ENCODE measurements at regions not wholly inside any gene's neighbourhood (a gene's known extent, or its start where the extent isn't known, plus 50 kb on each side); places are given as distances from the start of the nearest gene placed in this dataset.
A peak's percentile ranks its signal among the peaks of the same experiment; 100 is the strongest.

DNA sequence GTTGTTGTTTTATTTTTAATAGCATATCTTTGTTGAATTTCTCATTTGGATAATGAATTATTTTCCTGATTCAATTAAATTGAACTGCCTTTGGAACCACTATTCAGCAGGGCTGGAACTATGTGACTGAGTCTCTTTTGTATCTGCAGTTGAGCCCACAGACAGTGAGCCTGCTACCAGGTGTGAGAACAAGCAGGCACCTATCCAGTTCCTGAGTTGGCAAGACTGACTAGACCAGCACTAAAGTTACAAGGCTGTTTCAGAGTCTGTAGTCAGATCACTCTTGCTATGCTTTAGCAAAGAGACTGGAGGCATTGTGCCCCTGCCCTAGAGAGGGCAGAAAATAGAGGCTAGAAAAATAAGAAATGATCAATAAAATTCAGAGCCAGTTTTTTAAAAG is 237.3 kb upstream of the GRID2 start:
- no peaks in the 10 kb centered on the region for H3K27me3 Mint-ChIP-seq (ENCODE audit: low read depth)
- TF ChIP-seq, protein P1, sequence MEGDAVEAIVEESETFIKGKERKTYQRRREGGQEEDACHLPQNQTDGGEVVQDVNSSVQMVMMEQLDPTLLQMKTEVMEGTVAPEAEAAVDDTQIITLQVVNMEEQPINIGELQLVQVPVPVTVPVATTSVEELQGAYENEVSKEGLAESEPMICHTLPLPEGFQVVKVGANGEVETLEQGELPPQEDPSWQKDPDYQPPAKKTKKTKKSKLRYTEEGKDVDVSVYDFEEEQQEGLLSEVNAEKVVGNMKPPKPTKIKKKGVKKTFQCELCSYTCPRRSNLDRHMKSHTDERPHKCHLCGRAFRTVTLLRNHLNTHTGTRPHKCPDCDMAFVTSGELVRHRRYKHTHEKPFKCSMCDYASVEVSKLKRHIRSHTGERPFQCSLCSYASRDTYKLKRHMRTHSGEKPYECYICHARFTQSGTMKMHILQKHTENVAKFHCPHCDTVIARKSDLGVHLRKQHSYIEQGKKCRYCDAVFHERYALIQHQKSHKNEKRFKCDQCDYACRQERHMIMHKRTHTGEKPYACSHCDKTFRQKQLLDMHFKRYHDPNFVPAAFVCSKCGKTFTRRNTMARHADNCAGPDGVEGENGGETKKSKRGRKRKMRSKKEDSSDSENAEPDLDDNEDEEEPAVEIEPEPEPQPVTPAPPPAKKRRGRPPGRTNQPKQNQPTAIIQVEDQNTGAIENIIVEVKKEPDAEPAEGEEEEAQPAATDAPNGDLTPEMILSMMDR (conservative IDR thresholded peaks at IDR 0.05), result no peak
- H3K9me3 Mint-ChIP-seq, result peaks cover 14% of the 10 kb centered on the region
- H3K27ac Mint-ChIP-seq (ENCODE audit: unreplicated experiment), result no peak overlapping the region
- H3K36me3 Mint-ChIP-seq (ENCODE audit: low read depth), result peaks cover 6% of the 10 kb centered on the region
- no peak for DNase-seq (ENCODE audit: low read depth, low spot score)
- H3K4me3 Mint-ChIP-seq, result no peak overlapping the region
- H3K4me1 Mint-ChIP-seq, result no peaks in the 10 kb centered on the region

DNA sequence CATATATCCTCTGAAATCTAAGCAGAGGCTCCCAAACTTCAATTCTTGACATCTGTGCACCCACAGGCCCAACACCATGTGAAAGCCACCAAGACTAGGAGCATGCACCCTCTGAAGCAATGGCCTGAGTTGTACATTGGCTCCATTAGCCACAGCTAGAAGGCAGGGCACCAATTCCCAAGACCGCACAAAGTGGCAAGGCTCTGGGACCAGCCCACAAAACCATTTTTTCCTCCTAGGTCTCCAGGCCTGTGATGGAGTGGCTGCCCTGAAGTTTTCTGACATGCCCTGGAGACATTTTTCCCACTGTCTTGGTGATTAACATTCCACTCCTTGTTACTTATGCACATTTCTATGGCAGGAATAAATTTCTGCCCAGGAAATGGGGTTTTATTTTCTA is 232.2 kb upstream of the GRID2 start:
- DNase-seq (ENCODE audit: low read depth, low spot score), result no peak
- Mint-ChIP-seq H3K36me3 (ENCODE audit: low read depth) (peaks cover 14% of the 10 kb centered on the region), H3K4me1 (no peaks in the 10 kb centered on the region), H3K27me3 (ENCODE audit: low read depth) (no peaks in the 10 kb centered on the region), H3K4me3 (no peak overlapping the region), H3K9me3 (peaks cover 27% of the 10 kb centered on the region), H3K27ac (ENCODE audit: unreplicated experiment) (no peak overlapping the region)
- TF ChIP-seq, protein P1 (conservative IDR thresholded peaks at IDR 0.05), result no peak

DNA sequence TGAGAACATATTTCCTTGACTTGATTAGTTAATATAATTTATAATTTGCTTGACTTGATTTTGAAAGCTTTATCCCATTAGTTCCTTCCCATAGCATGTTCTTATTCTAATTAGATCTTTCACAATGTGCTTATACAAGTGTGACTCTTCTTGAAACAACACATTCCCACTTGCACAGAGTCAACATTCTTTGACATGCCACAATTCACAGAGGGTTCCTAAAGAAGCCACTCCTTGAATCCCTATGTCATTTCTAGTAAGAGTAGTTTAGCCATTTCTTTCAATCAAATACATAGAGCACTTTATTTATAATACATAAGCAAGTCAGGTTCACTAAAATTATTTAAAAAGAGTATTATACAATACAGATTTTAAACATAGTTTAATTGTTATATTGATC is 228.9 kb upstream of the GRID2 start:
- DNase-seq (ENCODE audit: low read depth, low spot score), result no peak
- peaks cover 18% of the 10 kb centered on the region for H3K9me3 Mint-ChIP-seq
- H3K36me3 Mint-ChIP-seq (ENCODE audit: low read depth), result peaks cover 11% of the 10 kb centered on the region
- no peak overlapping the region for H3K27ac Mint-ChIP-seq (ENCODE audit: unreplicated experiment)
- H3K27me3 Mint-ChIP-seq (ENCODE audit: low read depth), result no peaks in the 10 kb centered on the region
- H3K4me3 Mint-ChIP-seq, result no peak overlapping the region
- H3K4me1 Mint-ChIP-seq, result no peaks in the 10 kb centered on the region
- TF ChIP-seq, protein P1 (conservative IDR thresholded peaks at IDR 0.05), result no peak

DNA sequence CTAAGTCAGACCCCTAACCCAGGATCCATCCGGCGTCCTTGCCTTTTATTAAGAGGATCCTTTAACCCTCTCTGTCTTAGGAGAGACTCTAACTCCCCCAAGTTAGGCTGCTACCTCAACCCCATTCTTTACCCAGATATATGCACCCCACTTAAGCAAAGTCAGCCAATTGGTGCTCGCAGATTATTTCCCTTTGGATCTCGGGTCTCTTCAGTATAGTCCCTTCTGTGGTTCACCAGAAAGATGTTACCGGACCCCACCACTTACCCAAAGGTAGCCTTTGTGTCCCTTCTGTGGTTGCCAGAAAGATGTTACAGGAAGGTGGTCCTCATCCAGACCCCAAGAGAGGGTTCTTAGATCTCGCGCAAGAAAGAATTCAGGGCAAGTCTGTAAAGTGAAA is 212.9 kb upstream of the GRID2 start:
- Mint-ChIP-seq H3K9me3 (no peaks in the 10 kb centered on the region), H3K4me3 (no peak overlapping the region), H3K27ac (ENCODE audit: unreplicated experiment) (no peak overlapping the region), H3K4me1 (peaks cover 3% of the 10 kb centered on the region), H3K36me3 (ENCODE audit: low read depth) (peaks cover 2% of the 10 kb centered on the region), H3K27me3 (ENCODE audit: low read depth) (no peaks in the 10 kb centered on the region)
- TF ChIP-seq, protein P1 (conservative IDR thresholded peaks at IDR 0.05), result no peak
- DNase-seq (ENCODE audit: low read depth, low spot score), result no peak

DNA sequence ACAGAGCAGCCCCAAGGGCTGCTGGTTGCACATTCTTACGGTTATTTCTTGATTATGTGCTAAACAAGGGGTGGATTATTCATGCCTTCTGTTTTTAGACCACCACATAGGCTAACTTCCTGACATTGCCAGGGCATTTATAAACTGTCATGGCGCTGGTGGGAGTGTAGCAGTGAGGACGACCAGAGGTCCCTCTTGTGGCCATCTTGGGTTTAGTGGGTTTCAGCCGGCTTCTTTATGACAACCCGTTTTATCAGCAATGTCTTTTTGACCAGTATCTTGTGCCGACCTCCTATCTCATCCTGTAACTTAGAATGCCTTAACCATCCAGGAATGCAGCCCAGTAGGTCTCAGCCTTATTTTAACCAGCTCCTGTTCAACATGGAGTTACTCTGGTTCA is 212.4 kb upstream of the GRID2 start:
- H3K27me3 Mint-ChIP-seq (ENCODE audit: low read depth), result no peaks in the 10 kb centered on the region
- no peaks in the 10 kb centered on the region for H3K9me3 Mint-ChIP-seq
- DNase-seq (ENCODE audit: low read depth, low spot score), result no peak
- TF ChIP-seq, protein P1 (conservative IDR thresholded peaks at IDR 0.05), result peak; percentile 38
- H3K4me3 Mint-ChIP-seq, result no peak overlapping the region
- peaks cover 3% of the 10 kb centered on the region for H3K4me1 Mint-ChIP-seq
- no peak overlapping the region for H3K27ac Mint-ChIP-seq (ENCODE audit: unreplicated experiment)
- peaks cover 2% of the 10 kb centered on the region for H3K36me3 Mint-ChIP-seq (ENCODE audit: low read depth)

DNA sequence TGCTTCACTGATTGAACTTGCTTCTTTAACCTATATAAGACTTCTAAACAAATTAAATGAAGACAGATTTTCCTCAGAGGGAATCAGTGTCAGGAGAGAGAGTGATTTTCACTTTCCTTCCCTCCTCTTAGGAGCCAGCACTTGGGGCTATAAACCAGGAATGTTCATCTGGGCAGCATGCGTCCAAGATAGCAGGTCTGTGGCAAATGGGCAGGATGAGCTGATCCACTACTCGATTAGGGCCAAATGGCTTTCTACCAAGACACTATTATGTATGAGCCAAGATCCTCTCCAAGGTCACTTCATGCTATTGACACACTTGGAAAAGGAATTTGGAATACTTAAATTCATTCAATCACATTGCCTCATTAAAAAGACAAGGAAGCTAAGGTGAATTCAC is 203.9 kb upstream of the GRID2 start:
- TF ChIP-seq, protein P1 (conservative IDR thresholded peaks at IDR 0.05), result no peak
- no peak for DNase-seq (ENCODE audit: low read depth, low spot score)
- Mint-ChIP-seq H3K27ac (ENCODE audit: unreplicated experiment) (no peak overlapping the region), H3K9me3 (no peaks in the 10 kb centered on the region), H3K4me1 (no peaks in the 10 kb centered on the region), H3K4me3 (no peak overlapping the region), H3K27me3 (ENCODE audit: low read depth) (no peaks in the 10 kb centered on the region), H3K36me3 (ENCODE audit: low read depth) (no peaks in the 10 kb centered on the region)

Measured in neural crest cell (in vitro differentiated cells).